Fibroblast of the aortic adventitia (primary cell): ENCODE measurements at regions not wholly inside any gene's neighbourhood (a gene's known extent, or its start where the extent isn't known, plus 50 kb on each side); places are given as distances from the start of the nearest gene placed in this dataset.

Source experiments
- DNase-seq: peaks from one replicate; pipeline ENCODE4 v3.0.0-alpha.2; 2010; ENCODE audit warnings: low read depth
- H3K4me3 ChIP-seq: 2 replicates; pipeline ENCODE4 v1.5.1; 2011; ENCODE audit warnings: low read depth, mild to moderate bottlenecking, control low read depth, low read length, moderate library complexity
- TF ChIP-seq, protein P1 (sequence below): IDR thresholded peaks from 2 replicates; pipeline ENCODE4 v1.5.1; 2011; ENCODE audit warnings: mild to moderate bottlenecking, low read length, control low read depth, inconsistent platforms; ENCODE audit not compliant: insufficient read depth

GRCh38 chr21:23644768-23645167, 1962.5 kb downstream of the MRPL39 start:
- H3K4me3 ChIP-seq = no peak overlapping the region
- DNase-seq = no peak
- TF ChIP-seq, protein P1, sequence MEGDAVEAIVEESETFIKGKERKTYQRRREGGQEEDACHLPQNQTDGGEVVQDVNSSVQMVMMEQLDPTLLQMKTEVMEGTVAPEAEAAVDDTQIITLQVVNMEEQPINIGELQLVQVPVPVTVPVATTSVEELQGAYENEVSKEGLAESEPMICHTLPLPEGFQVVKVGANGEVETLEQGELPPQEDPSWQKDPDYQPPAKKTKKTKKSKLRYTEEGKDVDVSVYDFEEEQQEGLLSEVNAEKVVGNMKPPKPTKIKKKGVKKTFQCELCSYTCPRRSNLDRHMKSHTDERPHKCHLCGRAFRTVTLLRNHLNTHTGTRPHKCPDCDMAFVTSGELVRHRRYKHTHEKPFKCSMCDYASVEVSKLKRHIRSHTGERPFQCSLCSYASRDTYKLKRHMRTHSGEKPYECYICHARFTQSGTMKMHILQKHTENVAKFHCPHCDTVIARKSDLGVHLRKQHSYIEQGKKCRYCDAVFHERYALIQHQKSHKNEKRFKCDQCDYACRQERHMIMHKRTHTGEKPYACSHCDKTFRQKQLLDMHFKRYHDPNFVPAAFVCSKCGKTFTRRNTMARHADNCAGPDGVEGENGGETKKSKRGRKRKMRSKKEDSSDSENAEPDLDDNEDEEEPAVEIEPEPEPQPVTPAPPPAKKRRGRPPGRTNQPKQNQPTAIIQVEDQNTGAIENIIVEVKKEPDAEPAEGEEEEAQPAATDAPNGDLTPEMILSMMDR = no peak

DNA sequence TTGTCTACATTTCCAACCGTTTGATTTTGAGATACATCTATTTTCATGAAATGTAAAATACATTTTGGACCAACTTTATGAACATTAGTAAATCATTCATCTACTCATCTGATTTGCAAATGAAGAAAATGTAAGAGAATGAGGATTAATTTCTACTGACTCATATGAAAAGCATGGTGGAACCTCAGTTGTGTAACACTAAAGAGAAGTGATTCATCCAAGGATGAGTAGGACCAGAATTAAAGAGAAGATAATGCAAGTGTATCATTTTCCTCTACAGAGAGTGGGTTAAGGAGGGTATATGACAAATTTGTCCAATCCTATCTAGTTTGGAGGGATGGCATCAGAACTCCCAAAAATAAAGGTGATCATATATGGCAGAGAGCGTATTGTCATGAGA, 1967.6 kb downstream of the MRPL39 start:
- TF ChIP-seq, protein P1 = no peak
- DNase-seq = no peak
- H3K4me3 ChIP-seq = no peak overlapping the region

GRCh38 chr21:23638131-23638695, 1969.1 kb downstream of the MRPL39 start:
- H3K4me3 ChIP-seq = no peak overlapping the region
- DNase-seq = no peak
- TF ChIP-seq, protein P1 = no peak

- TF ChIP-seq, protein P1 = no peak
- no peak overlapping the region for H3K4me3 ChIP-seq
These were observed 1973.8 kb downstream of the MRPL39 start for GRCh38 chr21:23633447-23633940.

DNA sequence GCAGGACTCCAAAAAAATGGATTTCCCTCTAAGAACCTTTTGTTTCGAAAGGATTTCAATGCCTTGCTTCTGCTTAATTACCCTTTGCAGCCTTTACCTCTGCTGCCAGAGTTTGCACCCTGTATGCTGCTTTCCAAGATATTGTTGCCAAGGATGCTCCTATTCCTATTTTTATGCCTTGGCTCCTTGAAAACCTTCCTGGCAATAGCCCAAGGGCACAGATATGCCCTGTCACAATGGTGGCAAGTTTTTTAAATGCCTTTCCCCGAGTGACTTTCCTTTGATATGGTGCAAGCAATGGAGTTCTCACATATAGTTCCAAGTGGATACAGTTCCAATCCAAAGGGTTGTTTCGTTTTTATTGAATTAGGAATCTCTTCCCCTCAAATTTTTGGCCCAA, 1983.0 kb downstream of the MRPL39 start:
- H3K4me3 ChIP-seq = no peak overlapping the region
- TF ChIP-seq, protein P1 = no peak

More at GRCh38 chr21:23633447-23633940, 1973.8 kb downstream of the MRPL39 start:
- no peak for DNase-seq

DNA sequence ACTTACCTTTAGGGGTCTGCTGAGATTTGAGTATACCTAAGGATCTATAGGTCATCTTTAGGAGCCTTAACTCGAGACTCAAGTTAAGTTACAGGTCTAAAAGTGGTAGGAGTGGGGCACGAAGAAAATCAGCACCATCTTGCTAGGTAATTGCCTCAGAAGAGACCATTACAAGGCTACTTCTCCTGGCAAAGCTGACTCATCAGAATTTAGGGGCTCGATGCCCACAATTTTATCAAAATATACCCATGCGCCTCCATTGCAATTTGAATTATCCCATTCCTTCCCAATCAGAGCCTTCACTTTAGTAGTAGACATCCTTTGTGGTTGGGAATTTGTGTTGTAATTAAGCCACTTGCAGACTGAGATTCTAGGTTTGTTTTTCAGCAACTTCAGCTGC, 1994.3 kb downstream of the MRPL39 start:
- TF ChIP-seq, protein P1 = no peak

More for the DNA sequence above, 1983.0 kb downstream of the MRPL39 start:
- DNase-seq = no peak

DNA sequence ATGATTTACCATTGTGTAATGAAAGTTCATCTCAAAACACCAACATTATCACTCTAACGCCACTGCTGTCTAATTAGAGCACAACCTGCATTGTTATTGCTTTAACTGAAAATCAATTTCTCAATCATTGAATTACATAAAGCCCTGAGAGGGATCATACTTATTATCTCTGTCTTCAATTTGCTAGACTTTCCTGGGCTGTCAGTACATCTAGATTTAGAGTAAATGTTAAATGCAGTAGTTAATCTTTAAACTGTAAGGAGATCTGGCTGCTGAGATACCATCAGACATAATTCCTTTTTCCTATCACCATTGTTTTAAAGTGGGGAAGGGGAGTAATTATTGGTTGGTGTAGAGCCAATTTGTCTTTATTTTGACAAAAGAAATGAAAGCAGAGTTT, 1995.1 kb downstream of the MRPL39 start:
- TF ChIP-seq, protein P1 = no peak
- no peak overlapping the region for H3K4me3 ChIP-seq
- no peak for DNase-seq

More for the DNA sequence above, 1994.3 kb downstream of the MRPL39 start:
- no peak for DNase-seq
- no peak overlapping the region for H3K4me3 ChIP-seq
